ENCODE measurements at regions not wholly inside any gene's neighbourhood (a gene's known extent, or its start where the extent isn't known, plus 50 kb on each side); places are given as distances from the start of the nearest gene placed in this dataset.

- no peaks in the 10 kb centered on the region for H3K27me3 ChIP-seq (ENCODE audit: control insufficient read depth in 1 of 2, insufficient read depth in 2 of 2, low read length in 2 of 2)
- no peak overlapping the region for H3K27ac ChIP-seq (ENCODE audit: low read length)
- H3K4me1 ChIP-seq (ENCODE audit: control insufficient read depth, insufficient read depth, low read length), result no peaks in the 10 kb centered on the region
- H3K9me3 ChIP-seq (ENCODE audit: control insufficient read depth in 2 of 2, low read length in 2 of 2), result peaks cover 0 to 6% of the 10 kb centered on the region in 2 donors
- H3K9ac ChIP-seq (ENCODE audit: low read length in 2 of 2), result no peak overlapping the region
- no peaks in the 10 kb centered on the region for H3K36me3 ChIP-seq (ENCODE audit: control insufficient read depth in 2 of 2, insufficient read depth in 2 of 2, low read length in 2 of 2)
- no peak overlapping the region for H3K4me3 ChIP-seq (ENCODE audit: low read length in 2 of 2)
Measured at GRCh38 chr16:5875416-5875815, 777.8 kb upstream of the EEF2KMT start.

- no peak overlapping the region for H3K4me3 ChIP-seq (ENCODE audit: low read length in 2 of 2)
- H3K27ac ChIP-seq (ENCODE audit: low read length), result no peak overlapping the region
- no peak overlapping the region for H3K9ac ChIP-seq (ENCODE audit: low read length in 2 of 2)
- H3K27me3 ChIP-seq (ENCODE audit: control insufficient read depth in 1 of 2, insufficient read depth in 2 of 2, low read length in 2 of 2), result no peaks in the 10 kb centered on the region
- H3K4me1 ChIP-seq (ENCODE audit: control insufficient read depth, insufficient read depth, low read length), result no peaks in the 10 kb centered on the region
- H3K36me3 ChIP-seq (ENCODE audit: control insufficient read depth in 2 of 2, insufficient read depth in 2 of 2, low read length in 2 of 2), result no peaks in the 10 kb centered on the region
- peaks cover 0 to 6% of the 10 kb centered on the region in 2 donors for H3K9me3 ChIP-seq (ENCODE audit: control insufficient read depth in 2 of 2, low read length in 2 of 2)
Measured at GRCh38 chr16:5874899-5875298, 777.3 kb upstream of the EEF2KMT start.

- no peak overlapping the region for H3K4me3 ChIP-seq (ENCODE audit: low read length in 2 of 2)
- H3K9me3 ChIP-seq (ENCODE audit: control insufficient read depth in 2 of 2, low read length in 2 of 2), result peaks cover 0 to 6% of the 10 kb centered on the region in 2 donors
- H3K36me3 ChIP-seq (ENCODE audit: control insufficient read depth in 2 of 2, insufficient read depth in 2 of 2, low read length in 2 of 2), result no peaks in the 10 kb centered on the region
- no peaks in the 10 kb centered on the region for H3K27me3 ChIP-seq (ENCODE audit: control insufficient read depth in 1 of 2, insufficient read depth in 2 of 2, low read length in 2 of 2)
- H3K9ac ChIP-seq (ENCODE audit: low read length in 2 of 2), result no peak overlapping the region
- H3K4me1 ChIP-seq (ENCODE audit: control insufficient read depth, insufficient read depth, low read length), result no peaks in the 10 kb centered on the region
- no peak overlapping the region for H3K27ac ChIP-seq (ENCODE audit: low read length)
Measured at GRCh38 chr16:5873221-5873620, 775.6 kb upstream of the EEF2KMT start.

- no peaks in the 10 kb centered on the region for H3K27me3 ChIP-seq (ENCODE audit: control insufficient read depth in 1 of 2, insufficient read depth in 2 of 2, low read length in 2 of 2)
- no peak overlapping the region for H3K4me3 ChIP-seq (ENCODE audit: low read length in 2 of 2)
- H3K36me3 ChIP-seq (ENCODE audit: control insufficient read depth in 2 of 2, insufficient read depth in 2 of 2, low read length in 2 of 2), result no peaks in the 10 kb centered on the region
- peaks cover 0 to 6% of the 10 kb centered on the region in 2 donors for H3K9me3 ChIP-seq (ENCODE audit: control insufficient read depth in 2 of 2, low read length in 2 of 2)
- H3K9ac ChIP-seq (ENCODE audit: low read length in 2 of 2), result no peak overlapping the region
- no peaks in the 10 kb centered on the region for H3K4me1 ChIP-seq (ENCODE audit: control insufficient read depth, insufficient read depth, low read length)
- no peak overlapping the region for H3K27ac ChIP-seq (ENCODE audit: low read length)
Measured at GRCh38 chr16:5870886-5871691, 773.5 kb upstream of the EEF2KMT start.

- Histone ChIP-seq H3K9me3 (ENCODE audit: control insufficient read depth in 2 of 2, low read length in 2 of 2) (peaks cover 0 to under 1% of the 10 kb centered on the region in 2 donors), H3K9ac (ENCODE audit: low read length in 2 of 2) (no peak overlapping the region), H3K4me3 (ENCODE audit: low read length in 2 of 2) (no peak overlapping the region), H3K27me3 (ENCODE audit: control insufficient read depth in 1 of 2, insufficient read depth in 2 of 2, low read length in 2 of 2) (no peaks in the 10 kb centered on the region), H3K27ac (ENCODE audit: low read length) (no peak overlapping the region), H3K36me3 (ENCODE audit: control insufficient read depth in 2 of 2, insufficient read depth in 2 of 2, low read length in 2 of 2) (no peaks in the 10 kb centered on the region), H3K4me1 (ENCODE audit: control insufficient read depth, insufficient read depth, low read length) (no peaks in the 10 kb centered on the region)
Measured at GRCh38 chr16:5867250-5867649, 769.7 kb upstream of the EEF2KMT start.

- Histone ChIP-seq H3K4me3 (ENCODE audit: low read length in 2 of 2) (no peak overlapping the region), H3K36me3 (ENCODE audit: control insufficient read depth in 2 of 2, insufficient read depth in 2 of 2, low read length in 2 of 2) (no peaks in the 10 kb centered on the region), H3K27me3 (ENCODE audit: control insufficient read depth in 1 of 2, insufficient read depth in 2 of 2, low read length in 2 of 2) (no peaks in the 10 kb centered on the region), H3K4me1 (ENCODE audit: control insufficient read depth, insufficient read depth, low read length) (no peaks in the 10 kb centered on the region), H3K27ac (ENCODE audit: low read length) (no peak overlapping the region), H3K9ac (ENCODE audit: low read length in 2 of 2) (no peak overlapping the region), H3K9me3 (ENCODE audit: control insufficient read depth in 2 of 2, low read length in 2 of 2) (peaks cover 0 to 5% of the 10 kb centered on the region in 2 donors)
Measured at GRCh38 chr16:5865236-5865635, 767.6 kb upstream of the EEF2KMT start.

- H3K9me3 ChIP-seq (ENCODE audit: control insufficient read depth in 2 of 2, low read length in 2 of 2), result peaks cover 0 to 5% of the 10 kb centered on the region in 2 donors
- no peak overlapping the region for H3K27ac ChIP-seq (ENCODE audit: low read length)
- H3K4me1 ChIP-seq (ENCODE audit: control insufficient read depth, insufficient read depth, low read length), result no peaks in the 10 kb centered on the region
- H3K36me3 ChIP-seq (ENCODE audit: control insufficient read depth in 2 of 2, insufficient read depth in 2 of 2, low read length in 2 of 2), result no peaks in the 10 kb centered on the region
- H3K4me3 ChIP-seq (ENCODE audit: low read length in 2 of 2), result no peak overlapping the region
- no peaks in the 10 kb centered on the region for H3K27me3 ChIP-seq (ENCODE audit: control insufficient read depth in 1 of 2, insufficient read depth in 2 of 2, low read length in 2 of 2)
- no peak overlapping the region for H3K9ac ChIP-seq (ENCODE audit: low read length in 2 of 2)
Measured at GRCh38 chr16:5863071-5863606, 765.5 kb upstream of the EEF2KMT start.

- no peaks in the 10 kb centered on the region for H3K4me1 ChIP-seq (ENCODE audit: control insufficient read depth, insufficient read depth, low read length)
- no peak overlapping the region for H3K9ac ChIP-seq (ENCODE audit: low read length in 2 of 2)
- no peaks in the 10 kb centered on the region for H3K36me3 ChIP-seq (ENCODE audit: control insufficient read depth in 2 of 2, insufficient read depth in 2 of 2, low read length in 2 of 2)
- peaks cover 0 to 5% of the 10 kb centered on the region in 2 donors for H3K9me3 ChIP-seq (ENCODE audit: control insufficient read depth in 2 of 2, low read length in 2 of 2)
- no peaks in the 10 kb centered on the region for H3K27me3 ChIP-seq (ENCODE audit: control insufficient read depth in 1 of 2, insufficient read depth in 2 of 2, low read length in 2 of 2)
- no peak overlapping the region for H3K4me3 ChIP-seq (ENCODE audit: low read length in 2 of 2)
- H3K27ac ChIP-seq (ENCODE audit: low read length), result no peak overlapping the region
Measured at GRCh38 chr16:5862103-5862840, 764.7 kb upstream of the EEF2KMT start.

GRCh38 chr16:5861241-5861640 lies 763.6 kb upstream of the EEF2KMT start:
- Histone ChIP-seq H3K4me3 (ENCODE audit: low read length in 2 of 2) (no peak overlapping the region), H3K27ac (ENCODE audit: low read length) (no peak overlapping the region), H3K4me1 (ENCODE audit: control insufficient read depth, insufficient read depth, low read length) (no peaks in the 10 kb centered on the region)

GRCh38 chr16:5858180-5858579 lies 760.6 kb upstream of the EEF2KMT start:
- H3K27me3 ChIP-seq (ENCODE audit: control insufficient read depth in 1 of 2, insufficient read depth in 2 of 2, low read length in 2 of 2), result no peaks in the 10 kb centered on the region
- H3K4me3 ChIP-seq (ENCODE audit: low read length in 2 of 2), result no peak overlapping the region
- H3K4me1 ChIP-seq (ENCODE audit: control insufficient read depth, insufficient read depth, low read length), result no peaks in the 10 kb centered on the region
- H3K9me3 ChIP-seq (ENCODE audit: control insufficient read depth in 2 of 2, low read length in 2 of 2), result peaks cover 0 to 5% of the 10 kb centered on the region in 2 donors
- H3K9ac ChIP-seq (ENCODE audit: low read length in 2 of 2), result no peak overlapping the region
- H3K36me3 ChIP-seq (ENCODE audit: control insufficient read depth in 2 of 2, insufficient read depth in 2 of 2, low read length in 2 of 2), result no peaks in the 10 kb centered on the region
- H3K27ac ChIP-seq (ENCODE audit: low read length), result no peak overlapping the region

More at GRCh38 chr16:5861241-5861640, 763.6 kb upstream of the EEF2KMT start:
- no peaks in the 10 kb centered on the region for H3K27me3 ChIP-seq (ENCODE audit: control insufficient read depth in 1 of 2, insufficient read depth in 2 of 2, low read length in 2 of 2)
- no peak overlapping the region for H3K9ac ChIP-seq (ENCODE audit: low read length in 2 of 2)
- H3K9me3 ChIP-seq (ENCODE audit: control insufficient read depth in 2 of 2, low read length in 2 of 2), result peaks cover 0 to 5% of the 10 kb centered on the region in 2 donors
- no peaks in the 10 kb centered on the region for H3K36me3 ChIP-seq (ENCODE audit: control insufficient read depth in 2 of 2, insufficient read depth in 2 of 2, low read length in 2 of 2)
